ENCODE measurements at regions not wholly inside any gene's neighbourhood (a gene's known extent, or its start where the extent isn't known, plus 50 kb on each side); places are given as distances from the start of the nearest gene placed in this dataset.

DNA sequence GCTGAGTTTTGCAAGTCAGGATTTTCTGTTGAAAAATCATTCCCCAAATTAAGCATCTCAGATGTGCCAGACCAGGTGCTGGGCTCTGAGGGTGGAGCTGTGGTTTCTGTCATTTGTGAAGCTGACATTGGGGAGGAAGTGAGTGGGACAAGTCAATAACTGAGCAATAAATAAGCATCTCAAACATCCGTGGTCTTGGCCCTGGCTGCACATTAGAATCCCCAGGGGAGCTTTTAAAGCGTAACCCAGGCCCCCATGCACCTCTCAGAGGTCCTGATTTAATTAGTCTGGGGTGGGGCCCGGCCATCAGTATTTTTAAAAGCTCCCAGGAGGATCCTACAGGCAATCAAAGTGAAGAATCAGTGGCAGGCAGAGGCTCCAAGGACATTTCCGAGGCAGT is 420.0 kb downstream of the MN1 start:
- peaks cover 2% of the 10 kb centered on the region for H3K23me2 ChIP-seq (ENCODE audit: insufficient read length, low read depth, low read length, poor library complexity, severe bottlenecking)
- no peaks in the 10 kb centered on the region for H3K79me2 ChIP-seq (ENCODE audit: insufficient read depth, low read length)
- Mint-ChIP-seq H3K27ac (no peak overlapping the region), H3K4me3 (no peak overlapping the region), H3K9me3 (no peaks in the 10 kb centered on the region), H3K27me3 (ENCODE audit: low read depth) (peaks cover 4% of the 10 kb centered on the region; the same call in 1 of the 2 replicates), H3K4me1 (peaks cover 4 to 23% of the 10 kb centered on the region in 2 experiments; a peak in 3 of 4 replicates), H3K36me3 (ENCODE audit: insufficient read depth in 1 of 3, low read depth in 3 of 3) (no peaks in the 10 kb centered on the region)
- H3K27me3 ChIP-seq (ENCODE audit: insufficient read depth, low read length): no peaks in the 10 kb centered on the region
- TF ChIP-seq CTCF (conservative IDR thresholded peaks at IDR 0.05): no peak
- no CpG with 5 or more reads among the region's 4 CpGs for WGBS (ENCODE audit: extremely low coverage, insufficient read length, low lambda C conversion rate)
- H3T11ph ChIP-seq (ENCODE audit: low read length): no peak overlapping the region
- no peak overlapping the region for H3K9ac ChIP-seq (ENCODE audit: extremely low read depth, insufficient read length, low read length)
- no peak overlapping the region for H2BK5ac ChIP-seq (ENCODE audit: insufficient read length, low read length)
- no peak overlapping the region for H2AFZ ChIP-seq (ENCODE audit: low read length)
- no peaks in the 10 kb centered on the region for H3K4me1 ChIP-seq (ENCODE audit: insufficient read depth, low read length)
- H3K18ac ChIP-seq (ENCODE audit: insufficient read length, low read depth, low read length): no peak overlapping the region
- H2BK120ac ChIP-seq (ENCODE audit: low read depth, low read length, poor library complexity, severe bottlenecking): no peak overlapping the region
- H3K27ac ChIP-seq (ENCODE audit: insufficient read length, low read depth, low read length): no peak overlapping the region
- no peaks in the 10 kb centered on the region for H3K79me1 ChIP-seq (ENCODE audit: insufficient read depth, low read depth, low read length, poor library complexity, severe bottlenecking)
- no peak overlapping the region for H4K5ac ChIP-seq (ENCODE audit: insufficient read length, low read depth, low read length)
- no peak overlapping the region for H2BK12ac ChIP-seq (ENCODE audit: insufficient read length, low read depth, low read length)
- no peak overlapping the region for H2AK5ac ChIP-seq (ENCODE audit: insufficient read length, low read length)
- no peak overlapping the region for H2BK15ac ChIP-seq (ENCODE audit: low read depth, low read length)
- no peak overlapping the region for H3K56ac ChIP-seq (ENCODE audit: insufficient read length, low read depth, low read length)
- no peak overlapping the region for H4K8ac ChIP-seq (replicated peaks; ENCODE audit: insufficient read length, low read depth, low read length)
- H4K91ac ChIP-seq (ENCODE audit: insufficient read length, low read depth, low read length): no peak overlapping the region
- H4K20me1 ChIP-seq (ENCODE audit: control insufficient read depth, insufficient read depth, insufficient read length): no peaks in the 10 kb centered on the region
- DNase-seq: no peak
- H3K4ac ChIP-seq (ENCODE audit: low read depth, low read length): no peak overlapping the region
- H2BK20ac ChIP-seq (ENCODE audit: low read depth, low read length, poor library complexity, severe bottlenecking): no peak overlapping the region
- H3K14ac ChIP-seq (ENCODE audit: insufficient read depth, low read length): no peak overlapping the region
- no peak overlapping the region for H3K4me2 ChIP-seq (ENCODE audit: insufficient read depth, insufficient read length, low read length)
- H3K9me3 ChIP-seq (ENCODE audit: control insufficient read depth, low read depth, low read length): no peaks in the 10 kb centered on the region
- H3K23ac ChIP-seq (ENCODE audit: insufficient read length, low read depth, low read length): no peak overlapping the region
